ENCODE measurements at regions not wholly inside any gene's neighbourhood (a gene's known extent, or its start where the extent isn't known, plus 50 kb on each side); places are given as distances from the start of the nearest gene placed in this dataset.
"Not testable (repeated sequence)": the region's sequence is repeated elsewhere in the genome, so short reads cannot be mapped to it uniquely, and the experiment has no call there.

GRCh38 chr2:109692013-109692743 is 78.0 kb downstream of the SOWAHC start:
- DNase-seq = no peak

GRCh38 chr2:109692831-109693230 is 78.7 kb downstream of the SOWAHC start:
- DNase-seq = not testable (repeated sequence)

- not testable (repeated sequence) for DNase-seq
Measured at GRCh38 chr2:109693292-109693691, 79.1 kb downstream of the SOWAHC start.

- no peak for DNase-seq
Measured at GRCh38 chr2:109694190-109694589, 80.0 kb downstream of the SOWAHC start.

- DNase-seq = no peak
Measured at GRCh38 chr2:109695290-109695689, 81.1 kb downstream of the SOWAHC start.

- no peak for DNase-seq
Measured at GRCh38 chr2:109699646-109700045, 85.5 kb downstream of the SOWAHC start.

- no peak for DNase-seq
Measured at GRCh38 chr2:109700680-109701274, 86.6 kb downstream of the SOWAHC start.

- DNase-seq = no peak
Measured at GRCh38 chr2:109701362-109701761, 87.2 kb downstream of the SOWAHC start.

- no peak for DNase-seq
Measured at GRCh38 chr2:109702250-109702985, 88.3 kb downstream of the SOWAHC start.

- DNase-seq = no peak
Measured at GRCh38 chr2:109703077-109703476, 88.9 kb downstream of the SOWAHC start.

- no peak for DNase-seq
Measured at GRCh38 chr2:109703798-109704197, 89.6 kb downstream of the SOWAHC start.

GRCh38 chr2:109707281-109708147 is 86.6 kb upstream of the RGPD5 start:
- DNase-seq = no peak

- DNase-seq = no peak
Measured at GRCh38 chr2:109710505-109711229, 83.4 kb upstream of the RGPD5 start.

GRCh38 chr2:109711230-109712122 is 82.6 kb upstream of the RGPD5 start:
- DNase-seq = no peak

GRCh38 chr2:109712123-109712449 is 82.0 kb upstream of the RGPD5 start:
- no peak for DNase-seq

- no peak for DNase-seq
Measured at GRCh38 chr2:109712746-109713145, 81.4 kb upstream of the RGPD5 start.

GRCh38 chr2:109715313-109715805 is 78.7 kb upstream of the RGPD5 start:
- peak; percentile 32 for DNase-seq

GRCh38 chr2:109716596-109716995 is 77.5 kb upstream of the RGPD5 start:
- not testable (repeated sequence) for DNase-seq

GRCh38 chr2:109718139-109718538 is 76.0 kb upstream of the RGPD5 start:
- no peak for DNase-seq

GRCh38 chr2:109719871-109720270 is 74.2 kb upstream of the RGPD5 start:
- no peak for DNase-seq
